ENCODE measurements at regions not wholly inside any gene's neighbourhood (a gene's known extent, or its start where the extent isn't known, plus 50 kb on each side); places are given as distances from the start of the nearest gene placed in this dataset.

- WGBS, 5 donors, result 50 to 68% (median 60%) methylated on average over 4 of the region's 4 CpGs
- Histone ChIP-seq H3K27me3 (replicated peaks in 1 of 7) (no peaks in the 10 kb centered on the region), H3K36me3 (no peaks in the 10 kb centered on the region), H3K9me3 (no peaks in the 10 kb centered on the region), H3K27ac (no peak overlapping the region), H3K4me1 (no peaks in the 10 kb centered on the region), H3K4me3 (no peak overlapping the region)
- intact Hi-C loops (cut with DNase I; ENCODE audit: low total_unique reads), result no loop called here
- TF ChIP-seq POLR2AphosphoS5 (IDR thresholded peaks at IDR 0.05) (no peak), CTCF (IDR thresholded peaks at IDR 0.05 in 8 of 11, conservative IDR thresholded peaks at IDR 0.05 in 3 of 11) (no peak), POLR2A (IDR thresholded peaks at IDR 0.05) (no peak)
- DNase-seq, result no peak
Observed at GRCh38 chr3:73685061-73685460, 60.3 kb upstream of the PDZRN3 start.

- intact Hi-C loops (cut with DNase I; ENCODE audit: low total_unique reads), result no loop called here
- 79 to 93% (median 83%) methylated on average over 5 of the region's 5 CpGs for WGBS, 5 donors
- TF ChIP-seq CTCF (IDR thresholded peaks at IDR 0.05 in 8 of 11, conservative IDR thresholded peaks at IDR 0.05 in 3 of 11), result no peak
- no peak for TF ChIP-seq POLR2A (IDR thresholded peaks at IDR 0.05)
- TF ChIP-seq POLR2AphosphoS5 (IDR thresholded peaks at IDR 0.05), result no peak
- Histone ChIP-seq H3K4me1 (no peaks in the 10 kb centered on the region), H3K36me3 (no peaks in the 10 kb centered on the region), H3K9me3 (no peaks in the 10 kb centered on the region), H3K27ac (no peak overlapping the region), H3K27me3 (replicated peaks in 1 of 7) (no peaks in the 10 kb centered on the region), H3K4me3 (no peak overlapping the region)
- DNase-seq, result no peak
Observed at GRCh38 chr3:73683706-73684105, 59.0 kb upstream of the PDZRN3 start.

GRCh38 chr3:73681610-73682009, 56.9 kb upstream of the PDZRN3 start:
- no peaks in the 10 kb centered on the region for H3K4me1 ChIP-seq
- TF ChIP-seq CTCF (IDR thresholded peaks at IDR 0.05 in 8 of 11, conservative IDR thresholded peaks at IDR 0.05 in 3 of 11) (no peak), POLR2AphosphoS5 (IDR thresholded peaks at IDR 0.05) (no peak), POLR2A (IDR thresholded peaks at IDR 0.05) (no peak)
- intact Hi-C loops (cut with DNase I; ENCODE audit: low total_unique reads), result no loop called here
- H3K27me3 ChIP-seq (replicated peaks in 1 of 7), result no peaks in the 10 kb centered on the region
- DNase-seq, result no peak
- H3K27ac ChIP-seq, result no peak overlapping the region
- H3K9me3 ChIP-seq, result no peaks in the 10 kb centered on the region
- 72 to 89% (median 81%) methylated on average over 6 of the region's 6 CpGs for WGBS, 5 donors
- no peaks in the 10 kb centered on the region for H3K36me3 ChIP-seq
- H3K4me3 ChIP-seq, result no peak overlapping the region

GRCh38 chr3:73681198-73681597, 56.5 kb upstream of the PDZRN3 start:
- no peak overlapping the region for H3K4me3 ChIP-seq
- TF ChIP-seq POLR2A (IDR thresholded peaks at IDR 0.05) (no peak), POLR2AphosphoS5 (IDR thresholded peaks at IDR 0.05) (no peak), CTCF (IDR thresholded peaks at IDR 0.05 in 8 of 11, conservative IDR thresholded peaks at IDR 0.05 in 3 of 11) (no peak)
- DNase-seq, result no peak
- no peaks in the 10 kb centered on the region for H3K9me3 ChIP-seq
- H3K27ac ChIP-seq, result no peak overlapping the region
- H3K36me3 ChIP-seq, result no peaks in the 10 kb centered on the region
- 79 to 95% (median 82%) methylated on average over 1 of the region's 1 CpG for WGBS, 5 donors
- intact Hi-C loops (cut with DNase I; ENCODE audit: low total_unique reads), result no loop called here
- H3K27me3 ChIP-seq (replicated peaks in 1 of 7), result no peaks in the 10 kb centered on the region
- H3K4me1 ChIP-seq, result no peaks in the 10 kb centered on the region
